ENCODE measurements at regions not wholly inside any gene's neighbourhood (a gene's known extent, or its start where the extent isn't known, plus 50 kb on each side); places are given as distances from the start of the nearest gene placed in this dataset.

DNA sequence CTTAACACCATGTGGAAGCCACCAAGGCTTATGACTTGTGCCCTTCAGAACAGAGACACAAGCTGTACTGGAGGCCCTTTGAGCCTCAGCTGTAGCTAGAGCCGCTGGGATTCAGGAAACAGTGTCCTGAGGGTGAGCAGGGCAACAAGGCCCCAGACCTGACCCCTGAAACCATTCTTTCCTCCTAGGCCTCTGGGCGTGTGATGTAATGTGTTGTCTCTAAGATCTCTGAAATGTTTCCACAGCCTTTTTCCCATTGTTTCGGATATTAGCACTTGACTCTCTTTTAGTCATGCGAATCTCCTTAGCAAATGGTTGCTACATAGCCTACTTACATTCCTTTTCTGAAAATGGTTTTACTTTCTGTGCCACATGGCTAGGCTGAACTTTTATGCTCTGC lies 114.9 kb downstream of the CD8B2 start:
- Mint-ChIP-seq H3K27ac (no peak overlapping the region), H3K4me3 (no peak overlapping the region)

DNA sequence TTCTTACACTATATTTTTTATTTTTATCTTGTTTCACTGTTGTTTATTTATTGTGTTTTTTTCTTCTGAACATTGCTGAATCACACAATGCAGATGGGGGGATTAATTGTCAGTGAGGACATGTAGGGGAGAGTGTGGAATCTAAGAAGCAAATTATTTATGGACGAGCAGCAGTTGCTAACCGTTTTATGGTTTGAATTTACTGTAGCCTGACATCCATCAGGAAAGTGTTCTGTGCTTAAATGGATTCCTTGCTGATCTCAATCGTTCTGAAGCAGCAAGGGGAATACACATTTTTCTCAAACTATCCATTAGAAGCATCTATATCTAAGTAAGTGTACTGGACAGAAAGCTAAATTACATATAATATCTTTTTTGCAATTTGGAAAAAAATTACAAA lies 119.5 kb downstream of the CD8B2 start:
- Mint-ChIP-seq H3K4me3 (no peak overlapping the region), H3K27ac (no peak overlapping the region), H3K27me3 (ENCODE audit: insufficient read depth) (peaks cover 1% of the 10 kb centered on the region), H3K36me3 (ENCODE audit: low read depth) (no peaks in the 10 kb centered on the region), H3K9me3 (no peaks in the 10 kb centered on the region), H3K4me1 (ENCODE audit: low read depth) (no peaks in the 10 kb centered on the region)
- DNase-seq (ENCODE audit: low spot score) = no peak
- intact Hi-C loops (cut with micrococcal nuclease) = no loop called here

More for the DNA sequence above, 114.9 kb downstream of the CD8B2 start:
- DNase-seq (ENCODE audit: low spot score) = no peak
- H3K27me3 Mint-ChIP-seq (ENCODE audit: insufficient read depth) = peaks cover 4% of the 10 kb centered on the region
- H3K9me3 Mint-ChIP-seq = no peaks in the 10 kb centered on the region
- intact Hi-C loops (cut with micrococcal nuclease) = no loop called here
- H3K36me3 Mint-ChIP-seq (ENCODE audit: low read depth) = no peaks in the 10 kb centered on the region
- H3K4me1 Mint-ChIP-seq (ENCODE audit: low read depth) = no peaks in the 10 kb centered on the region

DNA sequence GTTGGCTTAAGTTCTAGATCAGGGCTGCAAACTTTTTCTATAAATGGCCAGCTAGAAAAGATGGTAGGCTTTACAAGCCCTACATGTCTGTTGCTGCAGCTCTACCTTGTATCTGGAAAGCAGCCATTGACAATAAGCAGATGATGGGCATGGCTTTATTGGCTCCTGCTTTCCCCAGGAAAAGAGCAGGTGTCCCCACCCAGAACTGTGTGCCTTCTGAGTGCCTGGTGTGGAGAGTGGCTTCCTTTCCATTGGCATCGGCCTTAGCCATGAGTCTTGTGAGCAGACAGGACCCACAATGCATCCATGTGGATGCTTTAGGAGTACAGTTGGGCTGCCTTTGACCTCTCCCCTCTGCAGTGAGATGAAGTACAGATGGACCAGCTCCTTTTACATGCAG lies 120.2 kb downstream of the CD8B2 start:
- Mint-ChIP-seq H3K27ac (no peak overlapping the region), H3K4me3 (no peak overlapping the region), H3K9me3 (no peaks in the 10 kb centered on the region), H3K36me3 (ENCODE audit: low read depth) (no peaks in the 10 kb centered on the region), H3K4me1 (ENCODE audit: low read depth) (no peaks in the 10 kb centered on the region), H3K27me3 (ENCODE audit: insufficient read depth) (peaks cover 1% of the 10 kb centered on the region)
- intact Hi-C loops (cut with micrococcal nuclease) = no loop called here
- DNase-seq (ENCODE audit: low spot score) = no peak

DNA sequence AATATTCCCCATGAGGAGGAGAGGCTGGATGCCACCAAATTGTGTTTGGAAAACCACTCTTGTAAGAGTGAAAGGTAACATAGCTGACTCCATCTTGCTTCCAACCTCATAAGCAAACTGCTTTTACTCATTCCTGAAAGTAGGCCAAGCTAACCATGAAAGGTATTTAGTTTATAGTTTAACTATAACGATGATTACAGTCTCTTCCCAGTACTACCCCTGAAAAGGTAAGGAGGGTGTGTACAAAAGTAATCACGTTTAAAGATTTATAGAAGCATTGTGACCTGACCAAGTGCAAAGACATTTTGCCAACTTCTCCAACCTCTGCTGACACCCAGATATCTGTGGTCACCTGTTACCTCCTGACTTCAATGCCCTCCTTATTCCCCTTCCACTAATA lies 122.6 kb downstream of the CD8B2 start:
- Mint-ChIP-seq H3K36me3 (ENCODE audit: low read depth) (no peaks in the 10 kb centered on the region), H3K27me3 (ENCODE audit: insufficient read depth) (peaks cover 1% of the 10 kb centered on the region), H3K4me1 (ENCODE audit: low read depth) (no peaks in the 10 kb centered on the region), H3K9me3 (no peaks in the 10 kb centered on the region), H3K27ac (no peak overlapping the region), H3K4me3 (no peak overlapping the region)
- intact Hi-C loops (cut with micrococcal nuclease) = no loop called here
- DNase-seq (ENCODE audit: low spot score) = no peak

DNA sequence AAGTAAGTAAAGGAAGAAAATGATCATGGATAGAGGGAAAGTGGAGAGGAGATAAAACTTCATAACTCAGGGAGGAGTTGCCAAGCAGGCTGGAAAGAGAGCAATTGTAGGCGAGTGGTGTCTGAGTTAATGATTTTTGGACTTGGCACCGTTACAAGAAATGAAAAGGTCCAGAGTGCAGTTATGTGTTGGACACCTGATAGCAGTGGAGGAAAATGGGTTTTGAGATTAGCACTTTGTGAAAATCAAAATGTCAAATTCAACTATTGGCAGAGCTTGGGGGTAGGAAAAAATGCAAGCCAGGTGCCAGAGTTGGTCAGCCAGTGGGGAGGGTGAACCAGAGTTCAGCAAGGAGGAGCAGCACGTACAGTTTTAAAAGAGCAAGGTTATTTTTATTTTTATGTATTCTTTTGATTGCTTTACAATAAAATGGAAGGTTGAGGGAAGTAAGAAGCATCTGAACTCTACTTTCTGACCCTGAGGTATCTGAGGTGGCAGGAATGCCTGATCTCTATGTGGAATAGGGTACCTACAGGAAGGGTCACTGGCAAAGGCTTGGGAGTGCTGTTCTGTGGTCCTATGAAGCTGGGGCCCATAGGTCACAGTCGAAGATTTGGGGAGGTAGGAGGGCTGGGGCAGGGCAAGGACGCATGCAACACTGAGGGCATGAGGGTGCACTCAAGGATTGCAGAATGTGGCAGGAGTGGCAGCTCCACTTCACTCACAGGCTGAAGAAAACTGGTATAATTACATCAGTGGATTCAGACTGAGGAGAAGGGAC lies 127.5 kb downstream of the CD8B2 start:
- intact Hi-C loops (cut with micrococcal nuclease) = no loop called here
- DNase-seq (ENCODE audit: low spot score) = no peak
- Mint-ChIP-seq H3K27ac (no peak overlapping the region), H3K4me1 (ENCODE audit: low read depth) (no peaks in the 10 kb centered on the region), H3K4me3 (no peak overlapping the region), H3K36me3 (ENCODE audit: low read depth) (no peaks in the 10 kb centered on the region), H3K27me3 (ENCODE audit: insufficient read depth) (peaks cover 7% of the 10 kb centered on the region), H3K9me3 (no peaks in the 10 kb centered on the region)

DNA sequence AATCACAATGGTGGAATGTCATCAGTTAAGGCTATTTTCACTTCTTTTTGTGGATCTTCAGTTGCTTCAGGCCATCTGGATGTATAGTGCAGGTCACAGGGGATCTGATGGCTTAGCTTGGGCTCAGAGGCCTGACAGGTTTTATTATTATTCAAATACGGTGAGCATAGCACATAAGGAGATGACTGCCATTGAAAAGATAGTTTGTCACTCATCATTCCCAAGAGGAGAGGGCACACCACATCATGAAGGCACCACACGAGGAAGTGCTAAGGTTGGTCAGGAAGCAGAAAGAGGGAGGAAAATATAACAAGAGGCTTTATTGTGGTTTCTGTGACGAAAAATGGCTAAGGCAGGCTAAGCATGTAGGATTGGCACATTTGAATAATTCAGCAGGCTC lies 131.4 kb downstream of the CD8B2 start:
- Mint-ChIP-seq H3K4me1 (ENCODE audit: low read depth) (no peaks in the 10 kb centered on the region), H3K27me3 (ENCODE audit: insufficient read depth) (peaks cover 5% of the 10 kb centered on the region), H3K27ac (no peak overlapping the region), H3K36me3 (ENCODE audit: low read depth) (no peaks in the 10 kb centered on the region), H3K9me3 (no peaks in the 10 kb centered on the region), H3K4me3 (no peak overlapping the region)
- intact Hi-C loops (cut with micrococcal nuclease) = no loop called here
- DNase-seq (ENCODE audit: low spot score) = no peak

DNA sequence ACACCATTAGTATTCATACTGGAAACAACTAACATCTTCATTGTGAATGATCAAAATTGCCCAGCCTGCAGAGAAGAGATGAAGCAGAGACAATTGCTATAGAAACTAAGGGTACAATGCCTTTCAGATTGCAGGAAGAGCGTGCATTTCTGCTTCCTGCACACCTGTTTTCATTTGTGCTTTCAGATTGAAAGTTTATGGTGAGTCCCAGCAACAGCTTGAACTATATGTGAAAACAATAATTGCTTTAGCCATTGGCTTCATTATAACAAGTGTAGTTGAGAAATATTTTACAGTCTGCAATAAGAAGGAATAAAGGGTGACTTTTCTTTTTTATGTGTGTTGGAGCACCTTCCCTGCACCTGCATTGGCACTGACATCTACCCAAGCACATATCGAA lies 136.3 kb downstream of the CD8B2 start:
- no peaks in the 10 kb centered on the region for H3K4me1 Mint-ChIP-seq (ENCODE audit: low read depth)
- no peak overlapping the region for H3K27ac Mint-ChIP-seq
- H3K36me3 Mint-ChIP-seq (ENCODE audit: low read depth) = no peaks in the 10 kb centered on the region
- intact Hi-C loops (cut with micrococcal nuclease) = no loop called here
- H3K27me3 Mint-ChIP-seq (ENCODE audit: insufficient read depth) = peaks cover 3% of the 10 kb centered on the region
- no peak for DNase-seq (ENCODE audit: low spot score)
- peaks cover 16% of the 10 kb centered on the region for H3K9me3 Mint-ChIP-seq
- no peak overlapping the region for H3K4me3 Mint-ChIP-seq

DNA sequence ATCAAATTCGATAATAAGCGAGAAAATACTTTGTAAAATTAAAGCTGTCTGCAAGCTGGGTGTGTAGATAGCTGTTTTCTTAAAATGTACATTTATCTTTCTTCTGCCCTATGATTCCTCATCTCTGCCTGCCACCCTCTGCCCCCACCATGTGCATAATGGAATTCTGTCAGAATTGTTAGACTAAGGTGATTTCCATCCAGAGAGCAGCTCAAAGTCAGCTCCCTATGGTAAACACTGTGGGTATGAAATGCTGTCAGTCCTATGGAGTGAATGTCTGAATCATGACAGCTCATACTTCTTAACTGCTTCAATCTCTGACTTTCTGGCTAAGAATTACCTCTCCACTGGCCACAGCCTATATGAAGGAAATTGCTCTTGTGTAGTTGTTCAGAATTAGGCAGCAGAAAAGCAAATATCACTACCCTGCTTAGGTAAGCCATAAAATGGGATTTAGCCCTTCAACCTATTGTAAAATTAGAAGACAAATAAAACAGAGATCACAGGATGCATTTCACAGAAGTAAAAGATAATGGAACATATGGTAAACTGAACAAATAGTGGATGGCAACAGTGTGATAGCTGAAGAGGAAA lies 137.7 kb downstream of the CD8B2 start:
- DNase-seq (ENCODE audit: low spot score) = no peak
- Mint-ChIP-seq H3K9me3 (peaks cover 19% of the 10 kb centered on the region), H3K4me3 (no peak overlapping the region), H3K27ac (no peak overlapping the region), H3K36me3 (ENCODE audit: low read depth) (no peaks in the 10 kb centered on the region), H3K27me3 (ENCODE audit: insufficient read depth) (no peaks in the 10 kb centered on the region), H3K4me1 (ENCODE audit: low read depth) (no peaks in the 10 kb centered on the region)
- intact Hi-C loops (cut with micrococcal nuclease) = no loop called here

DNA sequence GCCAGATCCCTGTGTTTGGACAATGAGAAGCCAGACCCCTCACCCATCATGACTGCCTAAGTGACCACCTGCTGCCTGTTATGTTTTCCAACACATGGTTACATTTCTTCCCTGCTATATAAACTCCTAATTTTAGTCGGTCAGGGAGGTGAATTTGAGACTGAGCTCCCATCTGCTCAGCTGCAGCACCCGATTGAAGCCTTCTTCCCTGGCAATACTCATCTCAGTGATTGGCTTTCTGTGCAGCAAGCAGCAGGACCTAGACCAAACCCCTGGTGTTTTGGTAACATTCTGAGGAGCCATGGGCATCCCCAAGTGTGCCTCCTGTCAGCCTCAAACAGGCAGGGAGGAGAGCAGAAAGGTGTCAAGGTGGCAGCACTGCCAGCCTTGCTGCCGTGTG lies 141.2 kb downstream of the CD8B2 start:
- Mint-ChIP-seq H3K36me3 (ENCODE audit: low read depth) (no peaks in the 10 kb centered on the region), H3K27me3 (ENCODE audit: insufficient read depth) (no peaks in the 10 kb centered on the region), H3K27ac (no peak overlapping the region), H3K4me3 (no peak overlapping the region), H3K9me3 (peaks cover 19% of the 10 kb centered on the region), H3K4me1 (ENCODE audit: low read depth) (no peaks in the 10 kb centered on the region)
- no peak for DNase-seq (ENCODE audit: low spot score)
- intact Hi-C loops (cut with micrococcal nuclease) = no loop called here

DNA sequence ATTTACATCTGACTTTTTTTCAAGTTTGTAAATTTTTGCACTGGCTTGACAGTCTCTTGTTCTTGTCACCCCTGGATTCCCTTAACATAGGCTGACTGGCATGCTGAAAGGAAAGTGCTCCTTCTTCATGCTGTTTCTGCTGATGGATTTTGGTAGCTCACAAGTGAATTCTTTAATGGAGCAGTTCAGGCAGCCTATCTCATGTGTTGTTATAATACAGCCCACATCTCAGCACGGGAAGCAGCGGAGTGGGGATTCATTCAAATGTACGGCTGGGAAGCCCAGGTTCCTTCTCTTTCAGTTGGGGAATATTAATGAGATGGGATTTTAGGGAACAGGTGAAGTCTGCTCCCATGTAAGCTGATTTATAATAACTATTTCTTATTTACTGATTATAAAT lies 142.8 kb downstream of the CD8B2 start:
- Mint-ChIP-seq H3K27me3 (ENCODE audit: insufficient read depth) (no peaks in the 10 kb centered on the region), H3K36me3 (ENCODE audit: low read depth) (no peaks in the 10 kb centered on the region), H3K4me3 (no peak overlapping the region), H3K4me1 (ENCODE audit: low read depth) (no peaks in the 10 kb centered on the region), H3K27ac (no peak overlapping the region), H3K9me3 (peaks cover 19% of the 10 kb centered on the region)
- intact Hi-C loops (cut with micrococcal nuclease) = no loop called here
- no peak for DNase-seq (ENCODE audit: low spot score)

DNA sequence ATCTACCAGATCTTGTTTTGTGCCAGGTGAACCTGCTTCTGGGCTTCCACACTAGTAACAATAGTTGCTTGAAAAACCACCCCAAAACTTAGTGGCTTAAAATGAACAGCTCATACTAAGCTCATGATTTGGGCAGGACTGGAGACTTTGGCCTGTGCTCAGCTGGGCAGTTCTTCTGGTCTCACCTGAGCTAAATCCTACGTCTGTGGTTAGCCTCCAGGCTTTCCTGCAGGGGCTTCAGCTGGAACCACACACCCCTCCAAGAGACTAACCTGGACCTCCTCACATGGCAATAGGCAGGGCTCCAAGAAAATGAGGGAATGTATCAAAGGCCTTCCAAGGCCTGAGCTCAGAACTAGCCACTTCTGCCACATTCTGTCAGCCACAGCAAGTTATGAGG lies 144.1 kb downstream of the CD8B2 start:
- Mint-ChIP-seq H3K27me3 (ENCODE audit: insufficient read depth) (no peaks in the 10 kb centered on the region), H3K4me3 (no peak overlapping the region), H3K27ac (no peak overlapping the region), H3K9me3 (peaks cover 19% of the 10 kb centered on the region), H3K4me1 (ENCODE audit: low read depth) (no peaks in the 10 kb centered on the region), H3K36me3 (ENCODE audit: low read depth) (no peaks in the 10 kb centered on the region)
- DNase-seq (ENCODE audit: low spot score) = no peak
- intact Hi-C loops (cut with micrococcal nuclease) = no loop called here

DNA sequence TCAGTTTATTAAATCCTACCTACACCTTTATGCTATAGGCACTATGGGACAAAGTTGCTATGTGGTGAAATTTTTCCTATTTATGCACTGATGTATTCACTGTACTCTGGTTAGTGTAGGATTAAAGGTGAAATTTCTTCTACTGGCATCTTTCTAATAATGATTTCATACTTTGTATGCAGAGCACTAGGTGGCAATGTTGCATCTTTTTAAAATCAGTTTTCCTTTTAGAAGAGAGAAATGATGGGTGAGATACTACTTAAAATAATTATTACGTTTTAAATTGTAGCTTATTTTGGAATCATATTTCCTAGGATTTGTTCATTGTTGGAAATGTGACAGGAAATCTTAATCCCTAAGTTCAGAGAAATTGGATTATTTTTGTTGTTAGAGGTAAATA lies 150.9 kb downstream of the CD8B2 start:
- Mint-ChIP-seq H3K36me3 (ENCODE audit: low read depth) (no peaks in the 10 kb centered on the region), H3K27ac (no peak overlapping the region), H3K27me3 (ENCODE audit: insufficient read depth) (no peaks in the 10 kb centered on the region), H3K9me3 (no peaks in the 10 kb centered on the region), H3K4me1 (ENCODE audit: low read depth) (no peaks in the 10 kb centered on the region), H3K4me3 (no peak overlapping the region)
- no peak for DNase-seq (ENCODE audit: low spot score)
- intact Hi-C loops (cut with micrococcal nuclease) = no loop called here

DNA sequence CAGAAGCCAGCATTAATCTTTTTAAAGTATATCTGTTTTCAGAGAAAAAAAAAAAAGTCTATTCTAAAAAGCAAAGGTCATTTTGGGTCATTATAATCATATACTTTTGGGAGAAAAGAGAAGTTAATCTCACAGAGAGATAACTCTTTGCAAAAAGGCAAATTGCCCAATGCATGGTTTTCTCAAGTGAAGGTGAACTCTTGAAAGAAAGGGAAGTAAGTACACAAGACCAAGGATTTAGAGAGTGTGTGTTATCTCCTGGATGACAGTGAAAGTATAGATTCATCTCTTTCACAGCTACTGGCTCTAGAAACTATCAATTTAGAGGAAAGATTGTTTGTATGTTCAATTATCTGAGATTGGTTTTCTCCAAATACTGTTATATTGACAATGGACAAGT lies 151.4 kb downstream of the CD8B2 start:
- no peak for DNase-seq (ENCODE audit: low spot score)
- intact Hi-C loops (cut with micrococcal nuclease) = no loop called here
- H3K9me3 Mint-ChIP-seq = no peaks in the 10 kb centered on the region
- no peak overlapping the region for H3K27ac Mint-ChIP-seq
- no peaks in the 10 kb centered on the region for H3K4me1 Mint-ChIP-seq (ENCODE audit: low read depth)
- H3K27me3 Mint-ChIP-seq (ENCODE audit: insufficient read depth) = no peaks in the 10 kb centered on the region
- H3K4me3 Mint-ChIP-seq = no peak overlapping the region
- H3K36me3 Mint-ChIP-seq (ENCODE audit: low read depth) = no peaks in the 10 kb centered on the region

DNA sequence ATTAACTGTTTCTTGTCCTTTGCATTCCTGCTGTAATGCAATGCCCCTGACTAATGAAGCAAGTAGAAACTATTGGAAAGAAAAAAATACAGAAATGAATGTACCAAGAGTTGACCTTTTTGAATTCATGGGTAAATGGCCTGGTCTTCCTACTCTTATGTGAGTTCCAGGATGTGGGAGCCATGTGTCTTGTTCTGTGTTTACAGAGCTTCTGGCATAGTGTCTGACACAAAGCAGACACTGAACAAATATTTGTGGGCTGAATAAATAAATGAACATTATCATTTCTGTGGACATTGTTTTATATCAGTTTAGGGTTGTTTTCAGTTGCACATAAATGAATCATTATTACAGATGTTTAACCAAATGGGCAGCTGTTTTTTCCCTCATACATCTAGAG lies 155.5 kb downstream of the CD8B2 start:
- Mint-ChIP-seq H3K9me3 (no peaks in the 10 kb centered on the region), H3K27me3 (ENCODE audit: insufficient read depth) (no peaks in the 10 kb centered on the region), H3K36me3 (ENCODE audit: low read depth) (no peaks in the 10 kb centered on the region), H3K27ac (no peak overlapping the region), H3K4me1 (ENCODE audit: low read depth) (no peaks in the 10 kb centered on the region), H3K4me3 (no peak overlapping the region)
- DNase-seq (ENCODE audit: low spot score) = no peak
- intact Hi-C loops (cut with micrococcal nuclease) = no loop called here

Measured in activated T-helper 1 cell treated with anti-CD3 and anti-CD28 coated beads, Interleukin-12 subunit alpha, Interleukin-12 subunit beta, Interleukin-2, Interleukin-4 antibody, amounts not matched to agents 30 ng/mL and 10 ng/mL and 1 ng/mL, durations not matched to agents 14 hours and 24 hours and 36 hours (primary cell).